H9 (cell line): ENCODE measurements at regions not wholly inside any gene's neighbourhood (a gene's known extent, or its start where the extent isn't known, plus 50 kb on each side); places are given as distances from the start of the nearest gene placed in this dataset.
"Not testable (repeated sequence)": the region's sequence is repeated elsewhere in the genome, so short reads cannot be mapped to it uniquely, and the experiment has no call there.

Experiments
- DNase-seq: peaks from one replicate; pipeline ENCODE4 v3.0.0-alpha.2; 2017
- H2AFZ ChIP-seq: one replicate; pipeline ENCODE4 v1.6.1; 2013; ENCODE audit warnings: mild to moderate bottlenecking, low read length, control low read depth, moderate library complexity
- H2AK5ac ChIP-seq: 2 replicates; pipeline ENCODE4 v1.6.1; 2013; ENCODE audit warnings: low read length, control low read depth, mixed read lengths; ENCODE audit not compliant: insufficient read length
- H2BK120ac ChIP-seq: one replicate; pipeline ENCODE4 v1.6.1; 2013; ENCODE audit warnings: low read depth, mild to moderate bottlenecking, low read length, control low read depth, inconsistent platforms; ENCODE audit not compliant: poor library complexity, severe bottlenecking
- H2BK12ac ChIP-seq: 2 replicates; pipeline ENCODE4 v1.6.1; 2013; ENCODE audit warnings: low read length, control low read depth, mixed read lengths, low read depth; ENCODE audit not compliant: insufficient read length
- H2BK15ac ChIP-seq: 2 replicates; pipeline ENCODE4 v1.6.1; 2013; ENCODE audit warnings: low read depth, low read length, control low read depth
- H2BK20ac ChIP-seq: one replicate; pipeline ENCODE4 v1.6.1; 2013; ENCODE audit warnings: low read depth, mild to moderate bottlenecking, low read length, control low read depth, inconsistent platforms; ENCODE audit not compliant: poor library complexity, severe bottlenecking
- H2BK5ac ChIP-seq: 2 replicates; pipeline ENCODE4 v1.6.1; 2013; ENCODE audit warnings: low read length, control low read depth, mixed read lengths; ENCODE audit not compliant: insufficient read length
- H3K14ac ChIP-seq: 2 replicates; pipeline ENCODE4 v1.6.1; 2013; ENCODE audit warnings: low read length, control low read depth; ENCODE audit not compliant: insufficient read depth
- H3K18ac ChIP-seq: 2 replicates; pipeline ENCODE4 v1.6.1; 2013; ENCODE audit warnings: low read depth, mild to moderate bottlenecking, mixed read lengths, low read length, control low read depth; ENCODE audit not compliant: insufficient read length
- H3K23ac ChIP-seq: 2 replicates; pipeline ENCODE4 v1.6.1; 2013; ENCODE audit warnings: low read length, control low read depth, mixed read lengths, low read depth; ENCODE audit not compliant: insufficient read length
- H3K23me2 ChIP-seq: 2 replicates; pipeline ENCODE4 v1.6.1; 2013; ENCODE audit warnings: low read depth, mild to moderate bottlenecking, mixed read lengths, low read length, control low read depth; ENCODE audit not compliant: insufficient read length, poor library complexity, severe bottlenecking
- H3K27ac ChIP-seq: 2 replicates; pipeline ENCODE4 v1.5.1; 2013; ENCODE audit warnings: low read length, control low read depth, mixed read lengths, low read depth; ENCODE audit not compliant: insufficient read length
- H3K27me3 ChIP-seq: 2 replicates; pipeline ENCODE4 v1.6.1; 2013; ENCODE audit warnings: low read length, control low read depth, inconsistent platforms; ENCODE audit not compliant: insufficient read depth
- H3K4ac ChIP-seq: 2 replicates; pipeline ENCODE4 v1.6.1; 2013; ENCODE audit warnings: low read depth, mild to moderate bottlenecking, control low read depth, inconsistent platforms, low read length, moderate library complexity
- H3K4me1 ChIP-seq: 2 replicates; pipeline ENCODE4 v1.6.1; 2013; ENCODE audit warnings: low read length, control low read depth, inconsistent platforms; ENCODE audit not compliant: insufficient read depth
- H3K4me2 ChIP-seq: 2 replicates; pipeline ENCODE4 v1.6.1; 2013; ENCODE audit warnings: low read length, control low read depth, mixed read lengths; ENCODE audit not compliant: insufficient read length, insufficient read depth
- H3K56ac ChIP-seq: 2 replicates; pipeline ENCODE4 v1.6.1; 2013; ENCODE audit warnings: low read depth, mild to moderate bottlenecking, mixed read lengths, low read length, control low read depth; ENCODE audit not compliant: insufficient read length
- H3K79me1 ChIP-seq: 2 replicates; pipeline ENCODE4 v1.6.1; 2013; ENCODE audit warnings: low read depth, mild to moderate bottlenecking, moderate library complexity, low read length, control low read depth, inconsistent platforms; ENCODE audit not compliant: insufficient read depth, poor library complexity, severe bottlenecking
- H3K79me2 ChIP-seq: 2 replicates; pipeline ENCODE4 v1.6.1; 2013; ENCODE audit warnings: low read length, control low read depth, inconsistent platforms; ENCODE audit not compliant: insufficient read depth
- H3K9ac ChIP-seq: 2 replicates; pipeline ENCODE4 v1.6.1; 2013; ENCODE audit warnings: low read length, control low read depth, mixed read lengths; ENCODE audit not compliant: insufficient read length; ENCODE audit errors: extremely low read depth
- H3K9me3 ChIP-seq: one replicate; pipeline ENCODE4 v1.6.1; 2013; ENCODE audit warnings: low read depth, low read length, inconsistent platforms; ENCODE audit not compliant: control insufficient read depth
- H3T11ph ChIP-seq: one replicate; pipeline ENCODE4 v1.6.1; 2013; ENCODE audit warnings: mild to moderate bottlenecking, low read length, control low read depth, inconsistent platforms
- H4K20me1 ChIP-seq: one replicate; pipeline ENCODE4 v1.6.1; 2013; ENCODE audit not compliant: control insufficient read depth, insufficient read length, insufficient read depth
- H4K5ac ChIP-seq: 2 replicates; pipeline ENCODE4 v1.6.1; 2013; ENCODE audit warnings: low read depth, mild to moderate bottlenecking, mixed read lengths, low read length, control low read depth; ENCODE audit not compliant: insufficient read length
- H4K8ac ChIP-seq: replicated peaks from 2 replicates; pipeline ENCODE4 v1.6.1; 2013; ENCODE audit warnings: low read length, control low read depth, mixed read lengths, low read depth; ENCODE audit not compliant: insufficient read length
- H4K91ac ChIP-seq: 2 replicates; pipeline ENCODE4 v1.6.1; 2013; ENCODE audit warnings: low read depth, mild to moderate bottlenecking, moderate library complexity, mixed read lengths, low read length, control low read depth; ENCODE audit not compliant: insufficient read length
- H3K27ac Mint-ChIP-seq, 3 experiments: 2 replicates in 2 of 3; 3 replicates in 1 of 3; pipeline ENCODE4 v1.8.0; 2020 to 2021; ENCODE audit warnings: mixed read lengths in 3 of 3, mild to moderate bottlenecking in 1 of 3, moderate library complexity in 1 of 3
- H3K27me3 Mint-ChIP-seq: 2 replicates; pipeline ENCODE4 v1.8.0; 2021; ENCODE audit warnings: low read depth, mild to moderate bottlenecking, moderate library complexity, mixed read lengths
- H3K36me3 Mint-ChIP-seq, 3 experiments: 2 replicates in 2 of 3; 3 replicates in 1 of 3; pipeline ENCODE4 v1.8.0; 2020 to 2021; ENCODE audit warnings: low read depth in 3 of 3, mixed read lengths in 3 of 3; ENCODE audit not compliant: insufficient read depth in 1 of 3
- H3K4me1 Mint-ChIP-seq, 2 experiments: 2 replicates each; pipeline ENCODE4 v1.8.0; 2020; ENCODE audit warnings: mixed read lengths in 2 of 2
- H3K4me3 Mint-ChIP-seq, 2 experiments: 2 replicates in 1 of 2; 3 replicates in 1 of 2; pipeline ENCODE4 v1.8.0; 2020 to 2021; ENCODE audit warnings: mild to moderate bottlenecking in 2 of 2, mixed read lengths in 2 of 2, moderate library complexity in 1 of 2
- H3K9me3 Mint-ChIP-seq, 2 experiments: 2 replicates in 1 of 2; 3 replicates in 1 of 2; pipeline ENCODE4 v1.8.0; 2020; ENCODE audit warnings: mild to moderate bottlenecking in 2 of 2, mixed read lengths in 2 of 2, moderate library complexity in 1 of 2
- WGBS: extraction: QIAGEN DNeasy Blood & Tissue Kit; methylation state at CpG from one replicate; pipeline ENCODE4 v1.1.7; 2013; ENCODE audit warnings: missing lambda C conversion rate, low lambda C conversion rate, mixed read lengths; ENCODE audit not compliant: insufficient read length; ENCODE audit errors: extremely low coverage; 5-methylcytosine and 5-hydroxymethylcytosine counted together
- TF ChIP-seq, protein P1 (sequence below): fragments of 200-600 bp; sonication (generic); conservative IDR thresholded peaks from 3 replicates; pipeline ENCODE4 v1.8.0; 2021; ENCODE audit warnings: antibody characterized with exemption, mild to moderate bottlenecking

DNA sequence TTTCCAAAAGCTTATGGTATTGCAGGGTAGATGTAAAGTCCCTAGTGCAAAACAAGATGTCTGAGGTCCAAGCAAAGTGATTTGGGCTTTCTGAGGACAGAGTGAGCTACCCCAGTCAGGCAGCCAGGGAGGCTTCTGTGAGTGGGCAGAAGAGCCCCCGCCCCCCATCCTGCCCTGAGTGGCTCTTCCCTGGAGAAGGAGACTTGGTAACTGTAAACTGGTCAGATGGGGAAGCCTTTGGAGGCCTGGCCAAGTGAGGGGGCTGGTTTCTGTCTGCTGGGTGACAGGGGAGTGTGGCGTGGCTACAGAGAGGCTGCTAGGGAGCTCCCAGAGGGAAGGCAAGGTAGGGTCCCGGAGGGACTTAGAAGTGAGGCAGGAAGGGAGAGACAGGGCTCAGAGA, 181.3 kb upstream of the HAAO start:
- no peak overlapping the region for H4K91ac ChIP-seq
- H3K4me2 ChIP-seq: no peak overlapping the region
- H2BK20ac ChIP-seq: no peak overlapping the region
- no peaks in the 10 kb centered on the region for H3K4me1 ChIP-seq
- Mint-ChIP-seq H3K27me3 (peaks cover 2% of the 10 kb centered on the region), H3K4me1 (peaks cover 16% of the 10 kb centered on the region in 2 experiments), H3K9me3 (no peaks in the 10 kb centered on the region; a peak in 1 of 5 replicates), H3K36me3 (no peaks in the 10 kb centered on the region; a peak in 1 of 7 replicates), H3K4me3 (no peak overlapping the region), H3K27ac (peak overlapping the region in 1 of 3 experiments; percentile 29; a peak in 1 of 7 replicates)
- no peak overlapping the region for H4K8ac ChIP-seq
- no peaks in the 10 kb centered on the region for H3K27me3 ChIP-seq
- no peaks in the 10 kb centered on the region for H3K9me3 ChIP-seq
- H2BK12ac ChIP-seq: no peak overlapping the region
- H4K20me1 ChIP-seq: no peaks in the 10 kb centered on the region
- no peak overlapping the region for H2BK5ac ChIP-seq
- H3K23ac ChIP-seq: no peak overlapping the region
- H2BK15ac ChIP-seq: no peak overlapping the region
- no peak overlapping the region for H3K18ac ChIP-seq
- no peak overlapping the region for H3K14ac ChIP-seq
- H3K4ac ChIP-seq: no peak overlapping the region
- no peak for DNase-seq
- H3K79me2 ChIP-seq: no peaks in the 10 kb centered on the region
- no peak overlapping the region for H4K5ac ChIP-seq
- no peaks in the 10 kb centered on the region for H3K79me1 ChIP-seq
- H3T11ph ChIP-seq: no peak overlapping the region
- no peak overlapping the region for H3K9ac ChIP-seq
- H2AFZ ChIP-seq: no peak overlapping the region
- TF ChIP-seq, protein P1, sequence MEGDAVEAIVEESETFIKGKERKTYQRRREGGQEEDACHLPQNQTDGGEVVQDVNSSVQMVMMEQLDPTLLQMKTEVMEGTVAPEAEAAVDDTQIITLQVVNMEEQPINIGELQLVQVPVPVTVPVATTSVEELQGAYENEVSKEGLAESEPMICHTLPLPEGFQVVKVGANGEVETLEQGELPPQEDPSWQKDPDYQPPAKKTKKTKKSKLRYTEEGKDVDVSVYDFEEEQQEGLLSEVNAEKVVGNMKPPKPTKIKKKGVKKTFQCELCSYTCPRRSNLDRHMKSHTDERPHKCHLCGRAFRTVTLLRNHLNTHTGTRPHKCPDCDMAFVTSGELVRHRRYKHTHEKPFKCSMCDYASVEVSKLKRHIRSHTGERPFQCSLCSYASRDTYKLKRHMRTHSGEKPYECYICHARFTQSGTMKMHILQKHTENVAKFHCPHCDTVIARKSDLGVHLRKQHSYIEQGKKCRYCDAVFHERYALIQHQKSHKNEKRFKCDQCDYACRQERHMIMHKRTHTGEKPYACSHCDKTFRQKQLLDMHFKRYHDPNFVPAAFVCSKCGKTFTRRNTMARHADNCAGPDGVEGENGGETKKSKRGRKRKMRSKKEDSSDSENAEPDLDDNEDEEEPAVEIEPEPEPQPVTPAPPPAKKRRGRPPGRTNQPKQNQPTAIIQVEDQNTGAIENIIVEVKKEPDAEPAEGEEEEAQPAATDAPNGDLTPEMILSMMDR: no peak
- whole genome bisulfite sequencing: no CpG with 5 or more reads among the region's 3 CpGs
- no peak overlapping the region for H2BK120ac ChIP-seq
- H3K56ac ChIP-seq: no peak overlapping the region
- H3K27ac ChIP-seq: no peak overlapping the region
- peaks cover 3% of the 10 kb centered on the region for H3K23me2 ChIP-seq
- no peak overlapping the region for H2AK5ac ChIP-seq

DNA sequence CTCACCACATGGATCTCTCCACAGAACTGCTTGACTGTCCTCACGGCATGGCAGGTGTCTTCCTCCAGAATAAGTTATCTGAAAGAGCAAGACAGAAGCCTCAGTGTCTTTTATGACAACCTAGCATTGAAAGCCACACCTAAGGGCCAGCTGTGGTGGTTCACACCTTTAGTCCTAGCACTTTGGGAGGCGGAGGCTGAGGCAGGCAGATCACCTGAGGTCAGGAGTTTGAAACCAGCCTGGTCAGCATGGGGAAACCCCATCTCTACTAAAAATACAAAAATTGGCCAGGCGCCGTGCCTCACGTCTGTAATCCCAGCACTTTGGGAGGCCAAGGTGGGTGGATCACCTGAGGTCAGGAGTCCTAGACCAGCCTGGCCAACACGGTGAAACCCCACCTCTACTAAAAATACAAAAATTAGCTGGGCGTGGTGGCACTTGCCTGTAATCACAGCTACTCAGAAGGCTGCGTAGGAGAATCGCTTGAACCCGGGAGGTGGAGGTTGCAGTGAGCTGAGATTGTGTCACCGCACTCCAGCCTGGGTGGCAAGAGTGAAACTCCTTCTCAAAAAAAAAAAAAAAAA, 180.6 kb upstream of the HAAO start:
- no CpG with 5 or more reads among the region's 11 CpGs for WGBS
- H3K18ac ChIP-seq, H3K9me3 ChIP-seq, H4K20me1 ChIP-seq, H2AK5ac ChIP-seq, H3K9me3 Mint-ChIP-seq, H3K79me1 ChIP-seq, H2BK15ac ChIP-seq, H3K23ac ChIP-seq, H3K4me2 ChIP-seq, H2BK12ac ChIP-seq, H2AFZ ChIP-seq, H2BK5ac ChIP-seq, H3K9ac ChIP-seq, H3T11ph ChIP-seq, H3K36me3 Mint-ChIP-seq, H4K5ac ChIP-seq, H3K79me2 ChIP-seq, H3K23me2 ChIP-seq, H3K27ac Mint-ChIP-seq, H2BK20ac ChIP-seq, H3K27ac ChIP-seq, DNase-seq, H4K8ac ChIP-seq, H3K27me3 Mint-ChIP-seq, H3K14ac ChIP-seq, H3K27me3 ChIP-seq, H3K4me1 ChIP-seq, H3K56ac ChIP-seq, H3K4me3 Mint-ChIP-seq, H3K4ac ChIP-seq, H2BK120ac ChIP-seq, H4K91ac ChIP-seq: not testable (repeated sequence)
- peaks cover 16% of the 10 kb centered on the region in 2 experiments for H3K4me1 Mint-ChIP-seq
